ENCODE measurements at regions not wholly inside any gene's neighbourhood (a gene's known extent, or its start where the extent isn't known, plus 50 kb on each side); places are given as distances from the start of the nearest gene placed in this dataset.

GRCh38 chr1:148294116-148294807, 142.2 kb upstream of the NBPF11 start:
- ATAC-seq = no peak
- Mint-ChIP-seq H3K27me3 (ENCODE audit: low read depth) (peaks cover 15% of the 10 kb centered on the region; the same call in 1 of the 2 replicates), H3K9me3 (peaks cover 16% of the 10 kb centered on the region), H3K36me3 (peaks cover 4% of the 10 kb centered on the region; the same call in 1 of the 2 replicates), H3K4me1 (no peaks in the 10 kb centered on the region), H3K27ac (no peak overlapping the region), H3K4me3 (no peak overlapping the region)
- POLR2A ChIA-PET = interaction anchor here (0.9 kb wide), 1 partner anchor 31 kb away, joined by 3 read pairs; no protein-coding TSS in a partner anchor
- TF ChIP-seq NFATC4 (CRISPR knock-in tag; IDR thresholded peaks at IDR 0.05) (no peak), ESRRA (CRISPR knock-in tag; IDR thresholded peaks at IDR 0.05; ENCODE audit: borderline replicate concordance) (no peak), ZNF263 (CRISPR knock-in tag; IDR thresholded peaks at IDR 0.05; ENCODE audit: low read depth) (no peak), FOXP4 (CRISPR knock-in tag; IDR thresholded peaks at IDR 0.05) (no peak), RELA (CRISPR knock-in tag; IDR thresholded peaks at IDR 0.05; ENCODE audit: borderline replicate concordance) (no peak), MYBL2 (CRISPR knock-in tag; IDR thresholded peaks at IDR 0.05) (no peak), ERG (CRISPR knock-in tag; IDR thresholded peaks at IDR 0.05) (no peak), IRF1 (CRISPR knock-in tag; IDR thresholded peaks at IDR 0.05) (no peak), ZNF232 (CRISPR knock-in tag; IDR thresholded peaks at IDR 0.05) (no peak)
- no peak for DNase-seq (ENCODE audit: low spot score)
- CTCF ChIA-PET = no interaction called here

GRCh38 chr1:148293651-148294050, 141.6 kb upstream of the NBPF11 start:
- Mint-ChIP-seq H3K36me3 (peaks cover 4% of the 10 kb centered on the region; the same call in 1 of the 2 replicates), H3K9me3 (peaks cover 16% of the 10 kb centered on the region), H3K4me3 (no peak overlapping the region), H3K27me3 (ENCODE audit: low read depth) (peaks cover 15% of the 10 kb centered on the region; the same call in 1 of the 2 replicates), H3K27ac (no peak overlapping the region), H3K4me1 (no peaks in the 10 kb centered on the region)
- no peak for DNase-seq (ENCODE audit: low spot score)
- no peak for ATAC-seq
- no peak for TF ChIP-seq ZNF138 (CRISPR knock-in tag; conservative IDR thresholded peaks at IDR 0.05)
- TF ChIP-seq CTCF (IDR thresholded peaks at IDR 0.05) = no peak
- TF ChIP-seq NFE2L1 (CRISPR knock-in tag; IDR thresholded peaks at IDR 0.05) = no peak
- TF ChIP-seq IRF1 (CRISPR knock-in tag; IDR thresholded peaks at IDR 0.05) = no peak
- TF ChIP-seq PRRX2 (CRISPR knock-in tag; IDR thresholded peaks at IDR 0.05) = no peak
- CTCF ChIA-PET = no interaction called here
- POLR2A ChIA-PET = interaction anchor here (0.9 kb wide), 1 partner anchor 30 kb away, joined by 3 read pairs; no protein-coding TSS in a partner anchor

GRCh38 chr1:148292915-148293314, 140.8 kb upstream of the NBPF11 start:
- CTCF ChIA-PET = no interaction called here
- no peaks in the 10 kb centered on the region for H3K4me1 Mint-ChIP-seq
- H3K36me3 Mint-ChIP-seq = peaks cover 4% of the 10 kb centered on the region; the same call in 1 of the 2 replicates
- no peak overlapping the region for H3K27ac Mint-ChIP-seq
- DNase-seq (ENCODE audit: low spot score) (no peak), ATAC-seq (no peak)
- peaks cover 16% of the 10 kb centered on the region for H3K9me3 Mint-ChIP-seq
- no peak overlapping the region for H3K4me3 Mint-ChIP-seq
- peaks cover 15% of the 10 kb centered on the region; the same call in 1 of the 2 replicates for H3K27me3 Mint-ChIP-seq (ENCODE audit: low read depth)
- POLR2A ChIA-PET = no interaction called here
- TF ChIP-seq RELA (CRISPR knock-in tag; IDR thresholded peaks at IDR 0.05; ENCODE audit: borderline replicate concordance) = no peak
- no peak for TF ChIP-seq USF1 (CRISPR knock-in tag; IDR thresholded peaks at IDR 0.05)
- no peak for TF ChIP-seq ZBTB43 (CRISPR knock-in tag; IDR thresholded peaks at IDR 0.05)
- TF ChIP-seq CREM (CRISPR knock-in tag; IDR thresholded peaks at IDR 0.05) = no peak
- no peak for TF ChIP-seq RORB (CRISPR knock-in tag; IDR thresholded peaks at IDR 0.05)
- TF ChIP-seq AR (CRISPR knock-in tag; IDR thresholded peaks at IDR 0.05) = no peak
- TF ChIP-seq ETV6 (CRISPR knock-in tag; IDR thresholded peaks at IDR 0.05) = no peak
